ENCODE measurements at regions not wholly inside any gene's neighbourhood (a gene's known extent, or its start where the extent isn't known, plus 50 kb on each side); places are given as distances from the start of the nearest gene placed in this dataset.

DNA sequence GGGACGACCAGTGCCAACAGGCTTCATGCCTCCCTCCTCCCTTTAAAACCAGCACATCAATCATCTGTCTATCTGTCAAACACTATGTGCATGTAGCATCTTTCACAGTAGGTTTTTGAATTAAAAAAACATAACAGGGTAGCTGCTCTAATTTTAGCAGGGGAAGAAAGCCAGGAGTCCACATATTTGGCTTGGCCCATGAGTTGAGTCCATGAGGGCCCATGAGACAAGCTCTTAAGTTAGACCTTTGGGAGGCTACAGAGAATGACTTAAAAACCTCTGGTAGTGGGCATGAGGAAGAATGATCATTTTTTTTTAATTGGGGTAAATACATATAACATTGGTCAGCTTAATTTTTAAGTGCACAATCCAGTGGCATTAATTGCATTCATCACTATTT, 194.9 kb downstream of the UTRN start:
- H3K27me3 Mint-ChIP-seq (ENCODE audit: low read depth), result no peaks in the 10 kb centered on the region
- H3K36me3 Mint-ChIP-seq, result peaks cover 22% of the 10 kb centered on the region
- POLR2A ChIA-PET, result no interaction called here
- H3K9me3 Mint-ChIP-seq, result no peaks in the 10 kb centered on the region
- H3K4me1 Mint-ChIP-seq, result peaks cover 4% of the 10 kb centered on the region; the same call in 1 of the 2 replicates
- no peak overlapping the region for H3K4me3 Mint-ChIP-seq
- CTCF ChIA-PET, result interaction anchor here (1.4 to 1.5 kb wide), 2 partner anchors 12 to 217 kb away, joined by 4 to 5 read pairs; no protein-coding TSS in a partner anchor
- H3K27ac Mint-ChIP-seq, result no peak overlapping the region
- no peak for DNase-seq (ENCODE audit: low spot score)
- TF ChIP-seq CBFB (CRISPR knock-in tag; IDR thresholded peaks at IDR 0.05; ENCODE audit: low read depth), result no peak
- no peak for TF ChIP-seq ATF3 (CRISPR knock-in tag; conservative IDR thresholded peaks at IDR 0.05)
- TF ChIP-seq STAT6 (CRISPR knock-in tag; conservative IDR thresholded peaks at IDR 0.05; ENCODE audit: low read depth), result no peak
- no peak for TF ChIP-seq ATF6 (CRISPR knock-in tag; IDR thresholded peaks at IDR 0.05)
- no peak for TF ChIP-seq ZBTB21 (CRISPR knock-in tag; IDR thresholded peaks at IDR 0.05; ENCODE audit: borderline replicate concordance)
- no peak for TF ChIP-seq MAX (CRISPR knock-in tag; IDR thresholded peaks at IDR 0.05)
- no peak for TF ChIP-seq E2F5 (CRISPR knock-in tag; IDR thresholded peaks at IDR 0.05)
- no peak for TF ChIP-seq JAZF1 (CRISPR knock-in tag; IDR thresholded peaks at IDR 0.05)
- ATAC-seq, result no peak

GRCh38 chr6:144480473-144480872, 195.3 kb downstream of the UTRN start:
- no peak overlapping the region for H3K27ac Mint-ChIP-seq
- ATAC-seq (no peak), DNase-seq (ENCODE audit: low spot score) (no peak)
- H3K27me3 Mint-ChIP-seq (ENCODE audit: low read depth), result no peaks in the 10 kb centered on the region
- ChIA-PET CTCF (interaction anchor here (1.4 to 1.5 kb wide), 2 partner anchors 13 to 218 kb away, joined by 4 to 5 read pairs; no protein-coding TSS in a partner anchor), POLR2A (no interaction called here)
- H3K4me1 Mint-ChIP-seq, result peaks cover 4% of the 10 kb centered on the region; the same call in 1 of the 2 replicates
- H3K4me3 Mint-ChIP-seq, result no peak overlapping the region
- peaks cover 23% of the 10 kb centered on the region for H3K36me3 Mint-ChIP-seq
- H3K9me3 Mint-ChIP-seq, result no peaks in the 10 kb centered on the region
- TF ChIP-seq SMAD3 (CRISPR knock-in tag; IDR thresholded peaks at IDR 0.05; ENCODE audit: borderline replicate concordance), result no peak
- no peak for TF ChIP-seq FOXK1 (CRISPR knock-in tag; IDR thresholded peaks at IDR 0.05)
- TF ChIP-seq, protein P1, sequence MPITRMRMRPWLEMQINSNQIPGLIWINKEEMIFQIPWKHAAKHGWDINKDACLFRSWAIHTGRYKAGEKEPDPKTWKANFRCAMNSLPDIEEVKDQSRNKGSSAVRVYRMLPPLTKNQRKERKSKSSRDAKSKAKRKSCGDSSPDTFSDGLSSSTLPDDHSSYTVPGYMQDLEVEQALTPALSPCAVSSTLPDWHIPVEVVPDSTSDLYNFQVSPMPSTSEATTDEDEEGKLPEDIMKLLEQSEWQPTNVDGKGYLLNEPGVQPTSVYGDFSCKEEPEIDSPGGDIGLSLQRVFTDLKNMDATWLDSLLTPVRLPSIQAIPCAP (CRISPR knock-in tag; IDR thresholded peaks at IDR 0.05), result no peak
- no peak for TF ChIP-seq USF1 (CRISPR knock-in tag; IDR thresholded peaks at IDR 0.05)
- TF ChIP-seq, protein P2, sequence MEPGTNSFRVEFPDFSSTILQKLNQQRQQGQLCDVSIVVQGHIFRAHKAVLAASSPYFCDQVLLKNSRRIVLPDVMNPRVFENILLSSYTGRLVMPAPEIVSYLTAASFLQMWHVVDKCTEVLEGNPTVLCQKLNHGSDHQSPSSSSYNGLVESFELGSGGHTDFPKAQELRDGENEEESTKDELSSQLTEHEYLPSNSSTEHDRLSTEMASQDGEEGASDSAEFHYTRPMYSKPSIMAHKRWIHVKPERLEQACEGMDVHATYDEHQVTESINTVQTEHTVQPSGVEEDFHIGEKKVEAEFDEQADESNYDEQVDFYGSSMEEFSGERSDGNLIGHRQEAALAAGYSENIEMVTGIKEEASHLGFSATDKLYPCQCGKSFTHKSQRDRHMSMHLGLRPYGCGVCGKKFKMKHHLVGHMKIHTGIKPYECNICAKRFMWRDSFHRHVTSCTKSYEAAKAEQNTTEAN (CRISPR knock-in tag; IDR thresholded peaks at IDR 0.05), result no peak
- no peak for TF ChIP-seq ATF1 (CRISPR knock-in tag; IDR thresholded peaks at IDR 0.05)
- no peak for TF ChIP-seq E2F4 (CRISPR knock-in tag; IDR thresholded peaks at IDR 0.05; ENCODE audit: borderline replicate concordance, low read depth)
- no peak for TF ChIP-seq NR2C2 (CRISPR knock-in tag; IDR thresholded peaks at IDR 0.05)
- TF ChIP-seq CREM (CRISPR knock-in tag; IDR thresholded peaks at IDR 0.05), result no peak
- TF ChIP-seq ZNF423 (CRISPR knock-in tag; IDR thresholded peaks at IDR 0.05), result no peak
- TF ChIP-seq NR1H2 (CRISPR knock-in tag; IDR thresholded peaks at IDR 0.05), result no peak
- no peak for TF ChIP-seq TCF7 (CRISPR knock-in tag; IDR thresholded peaks at IDR 0.05; ENCODE audit: low read depth)
- no peak for TF ChIP-seq MXD4 (CRISPR knock-in tag; IDR thresholded peaks at IDR 0.05; ENCODE audit: borderline replicate concordance)
- no peak for TF ChIP-seq TEAD1 (CRISPR knock-in tag; IDR thresholded peaks at IDR 0.05)
- TF ChIP-seq NFATC4 (CRISPR knock-in tag; IDR thresholded peaks at IDR 0.05), result no peak

All from WTC11 (cell line).